ENCODE measurements at regions not wholly inside any gene's neighbourhood (a gene's known extent, or its start where the extent isn't known, plus 50 kb on each side); places are given as distances from the start of the nearest gene placed in this dataset.

DNA sequence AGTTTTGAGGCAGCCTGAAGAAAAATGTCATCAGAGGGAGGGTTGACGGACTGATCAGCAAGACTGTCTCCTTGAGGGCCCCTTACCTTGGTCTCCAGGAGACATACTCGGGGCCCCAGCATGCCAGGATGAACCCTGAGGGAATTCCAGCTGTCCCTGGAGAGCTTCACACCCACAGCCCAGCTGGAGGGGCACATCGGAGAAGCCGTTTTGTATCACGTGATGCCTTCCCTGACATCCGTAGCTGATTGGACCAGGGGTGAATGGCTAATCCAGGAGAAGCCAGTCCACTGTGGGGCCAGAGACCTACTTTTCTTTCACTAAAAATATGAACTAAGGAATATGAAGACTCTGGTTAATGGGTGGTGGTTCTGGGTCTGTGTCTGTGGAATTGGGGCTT, 86.0 kb upstream of the TP53I11 start:
- Histone ChIP-seq H3K36me3 (ENCODE audit: control insufficient read depth in 2 of 2, extremely low read depth in 1 of 2, insufficient read depth in 2 of 2, low read length in 2 of 2) (no peaks in the 10 kb centered on the region), H4K20me1 (ENCODE audit: control insufficient read depth, extremely low read depth, insufficient read depth, low read length) (no peaks in the 10 kb centered on the region), H2AFZ (ENCODE audit: control insufficient read depth, low read length) (no peak overlapping the region), H3K4me3 (ENCODE audit: control insufficient read depth in 2 of 3, extremely low read depth in 1 of 3, insufficient read depth in 2 of 3, low read depth in 1 of 3, low read length in 3 of 3) (no peak overlapping the region), H3K27me3 (ENCODE audit: control insufficient read depth, extremely low read depth, insufficient read depth, low read length) (no peaks in the 10 kb centered on the region), H3K27ac (ENCODE audit: control insufficient read depth, insufficient read depth, low read length) (no peak overlapping the region), H3K9me1 (ENCODE audit: control insufficient read depth, extremely low read depth, insufficient read depth, low read length) (no peaks in the 10 kb centered on the region), H3K4me2 (ENCODE audit: control insufficient read depth, extremely low read depth, insufficient read depth, low read depth, low read length) (no peak overlapping the region), H3K79me2 (ENCODE audit: control insufficient read depth, insufficient read depth, low read length) (no peaks in the 10 kb centered on the region), H3K4me1 (ENCODE audit: control insufficient read depth, extremely low read depth, insufficient read depth, low read length) (no peaks in the 10 kb centered on the region), H3K9ac (ENCODE audit: control insufficient read depth, extremely low read depth, insufficient read depth, low read length) (no peak overlapping the region), H3K9me3 (ENCODE audit: control insufficient read depth, low read depth, low read length) (peaks cover 2% of the 10 kb centered on the region)
- dilution Hi-C loops (cut with MboI; ENCODE audit: extremely low pct_ligation_motif_present, low sequenced_read_pairs) = no loop called here
- no peak for DNase-seq (ENCODE audit: low read depth, low spot score)
- TF ChIP-seq EZH2 (IDR thresholded peaks at IDR 0.05; ENCODE audit: low read length) (no peak), CTCF (optimal IDR thresholded peaks at IDR 0.05 in 1 of 3, IDR thresholded peaks at IDR 0.05 in 1 of 3, conservative IDR thresholded peaks at IDR 0.05 in 1 of 3; ENCODE audit: extremely low read depth in 1 of 3, insufficient read depth in 2 of 3, low read length in 3 of 3) (no peak)
- FAIRE-seq = no peak

- Histone ChIP-seq H2AFZ (ENCODE audit: control insufficient read depth, low read length) (no peak overlapping the region), H3K4me3 (ENCODE audit: control insufficient read depth in 2 of 3, extremely low read depth in 1 of 3, insufficient read depth in 2 of 3, low read depth in 1 of 3, low read length in 3 of 3) (no peak overlapping the region), H3K36me3 (ENCODE audit: control insufficient read depth in 2 of 2, extremely low read depth in 1 of 2, insufficient read depth in 2 of 2, low read length in 2 of 2) (no peaks in the 10 kb centered on the region), H3K9ac (ENCODE audit: control insufficient read depth, extremely low read depth, insufficient read depth, low read length) (no peak overlapping the region), H3K27ac (ENCODE audit: control insufficient read depth, insufficient read depth, low read length) (no peak overlapping the region), H4K20me1 (ENCODE audit: control insufficient read depth, extremely low read depth, insufficient read depth, low read length) (no peaks in the 10 kb centered on the region), H3K27me3 (ENCODE audit: control insufficient read depth, extremely low read depth, insufficient read depth, low read length) (no peaks in the 10 kb centered on the region), H3K4me2 (ENCODE audit: control insufficient read depth, extremely low read depth, insufficient read depth, low read depth, low read length) (no peak overlapping the region), H3K9me3 (ENCODE audit: control insufficient read depth, low read depth, low read length) (peaks cover 2% of the 10 kb centered on the region), H3K9me1 (ENCODE audit: control insufficient read depth, extremely low read depth, insufficient read depth, low read length) (no peaks in the 10 kb centered on the region), H3K79me2 (ENCODE audit: control insufficient read depth, insufficient read depth, low read length) (no peaks in the 10 kb centered on the region), H3K4me1 (ENCODE audit: control insufficient read depth, extremely low read depth, insufficient read depth, low read length) (peaks cover 5% of the 10 kb centered on the region)
- dilution Hi-C loops (cut with MboI; ENCODE audit: extremely low pct_ligation_motif_present, low sequenced_read_pairs) = no loop called here
- no peak for TF ChIP-seq EZH2 (IDR thresholded peaks at IDR 0.05; ENCODE audit: low read length)
- TF ChIP-seq CTCF (optimal IDR thresholded peaks at IDR 0.05 in 1 of 3, IDR thresholded peaks at IDR 0.05 in 1 of 3, conservative IDR thresholded peaks at IDR 0.05 in 1 of 3; ENCODE audit: extremely low read depth in 1 of 3, insufficient read depth in 2 of 3, low read length in 3 of 3) = no peak
- DNase-seq (ENCODE audit: low read depth, low spot score) (no peak), FAIRE-seq (no peak)
Observed at GRCh38 chr11:45037434-45038005, 86.8 kb upstream of the TP53I11 start.
